H1 (cell line): ENCODE measurements at regions not wholly inside any gene's neighbourhood (a gene's known extent, or its start where the extent isn't known, plus 50 kb on each side); places are given as distances from the start of the nearest gene placed in this dataset.

Experiments used
- TF ChIP-seq, protein P1 (sequence below): IDR thresholded peaks from 2 replicates; pipeline ENCODE4 v1.6.1; 2012; ENCODE audit warnings: low read length, inconsistent platforms

DNA sequence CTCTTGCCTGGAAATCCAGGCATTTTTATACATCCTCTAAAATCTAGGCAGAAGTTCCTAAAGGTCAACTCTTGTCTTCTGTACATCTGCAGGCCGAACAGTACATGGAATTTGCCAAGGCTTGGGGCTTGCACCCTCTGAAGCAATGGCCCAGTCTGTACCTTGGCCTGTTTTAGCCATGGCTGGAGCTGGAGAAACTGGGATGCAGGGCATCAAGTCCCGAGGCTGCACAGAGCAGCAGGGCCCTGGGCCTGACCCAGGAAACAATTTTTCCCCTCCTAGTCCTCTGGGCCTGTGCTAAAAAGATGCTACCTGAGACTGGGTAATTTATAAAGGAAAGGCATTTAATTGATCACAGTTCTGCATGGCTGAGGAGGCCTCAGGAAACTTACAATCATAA, 520.8 kb upstream of the MIR17HG start (continued):
- TF ChIP-seq, protein P1, sequence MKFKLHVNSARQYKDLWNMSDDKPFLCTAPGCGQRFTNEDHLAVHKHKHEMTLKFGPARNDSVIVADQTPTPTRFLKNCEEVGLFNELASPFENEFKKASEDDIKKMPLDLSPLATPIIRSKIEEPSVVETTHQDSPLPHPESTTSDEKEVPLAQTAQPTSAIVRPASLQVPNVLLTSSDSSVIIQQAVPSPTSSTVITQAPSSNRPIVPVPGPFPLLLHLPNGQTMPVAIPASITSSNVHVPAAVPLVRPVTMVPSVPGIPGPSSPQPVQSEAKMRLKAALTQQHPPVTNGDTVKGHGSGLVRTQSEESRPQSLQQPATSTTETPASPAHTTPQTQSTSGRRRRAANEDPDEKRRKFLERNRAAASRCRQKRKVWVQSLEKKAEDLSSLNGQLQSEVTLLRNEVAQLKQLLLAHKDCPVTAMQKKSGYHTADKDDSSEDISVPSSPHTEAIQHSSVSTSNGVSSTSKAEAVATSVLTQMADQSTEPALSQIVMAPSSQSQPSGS = no peak
- TF ChIP-seq, all 59 proteins: peak for 0
